AG09309 (cell line): ENCODE measurements at regions not wholly inside any gene's neighbourhood (a gene's known extent, or its start where the extent isn't known, plus 50 kb on each side); places are given as distances from the start of the nearest gene placed in this dataset.

Experiments used
- DNase-seq: peaks from one replicate; pipeline ENCODE4 v3.0.0-alpha.2; 2010; ENCODE audit warnings: low read depth
- H3K4me3 ChIP-seq: 2 replicates; pipeline ENCODE4 v1.5.1; 2011; ENCODE audit warnings: mild to moderate bottlenecking, low read depth, low read length, moderate library complexity; ENCODE audit not compliant: control insufficient read depth
- CTCF ChIP-seq: IDR thresholded peaks from 2 replicates; pipeline ENCODE4 v1.5.1; 2011; ENCODE audit warnings: mild to moderate bottlenecking, low read depth, low read length, inconsistent platforms; ENCODE audit not compliant: insufficient read depth, control insufficient read depth; ENCODE audit errors: missing control alignments

- no peak for TF ChIP-seq CTCF
- H3K4me3 ChIP-seq, result no peak overlapping the region
- no peak for DNase-seq
These were observed 313.4 kb downstream of the GJA1 start for GRCh38 chr6:121748850-121749249.

GRCh38 chr6:121755485-121755884 is 320.0 kb downstream of the GJA1 start:
- TF ChIP-seq CTCF, result no peak
- DNase-seq, result no peak
- no peak overlapping the region for H3K4me3 ChIP-seq

GRCh38 chr6:121756666-121757065 is 321.2 kb downstream of the GJA1 start:
- no peak overlapping the region for H3K4me3 ChIP-seq
- TF ChIP-seq CTCF, result no peak
- DNase-seq, result no peak

GRCh38 chr6:121759370-121759769 is 323.9 kb downstream of the GJA1 start:
- no peak for TF ChIP-seq CTCF
- no peak for DNase-seq
- H3K4me3 ChIP-seq, result no peak overlapping the region

- no peak for TF ChIP-seq CTCF
- no peak overlapping the region for H3K4me3 ChIP-seq
- no peak for DNase-seq
These were observed 324.7 kb downstream of the GJA1 start for GRCh38 chr6:121760191-121760590.

- no peak overlapping the region for H3K4me3 ChIP-seq
- no peak for DNase-seq
- TF ChIP-seq CTCF, result no peak
These were observed 325.3 kb downstream of the GJA1 start for GRCh38 chr6:121760745-121761144.

GRCh38 chr6:121764493-121764892 is 329.0 kb downstream of the GJA1 start:
- no peak for DNase-seq
- TF ChIP-seq CTCF, result no peak
- no peak overlapping the region for H3K4me3 ChIP-seq
